GM10248 (cell line): ENCODE measurements at regions not wholly inside any gene's neighbourhood (a gene's known extent, or its start where the extent isn't known, plus 50 kb on each side); places are given as distances from the start of the nearest gene placed in this dataset.

Experiments used
- CTCF ChIA-PET: fragments of 300-600 bp; sonication (Branson Sonifier 250); formaldehyde crosslinking; extraction: SDS; loops from one replicate; lab custom pipeline; 2021; ENCODE audit warnings: antibody characterized with exemption; lab: Yijun Ruan, JAX
- POLR2A ChIA-PET: fragments of 350-650 bp; sonication (Branson Sonifier 250); formaldehyde crosslinking; extraction: SDS; loops from one replicate; lab custom pipeline; 2020; ENCODE audit warnings: antibody characterized with exemption; lab: Yijun Ruan, JAX
- DNase-seq: peaks from one replicate; pipeline ENCODE4 v3.0.0; 2012; ENCODE audit errors: extremely low spot score
- TF ChIP-seq, protein P1 (sequence below): IDR thresholded peaks from 2 replicates; pipeline ENCODE4 v1.5.1; 2012; ENCODE audit warnings: mild to moderate bottlenecking, low read depth; ENCODE audit errors: extremely low read depth, missing control alignments, control extremely low read depth

DNA sequence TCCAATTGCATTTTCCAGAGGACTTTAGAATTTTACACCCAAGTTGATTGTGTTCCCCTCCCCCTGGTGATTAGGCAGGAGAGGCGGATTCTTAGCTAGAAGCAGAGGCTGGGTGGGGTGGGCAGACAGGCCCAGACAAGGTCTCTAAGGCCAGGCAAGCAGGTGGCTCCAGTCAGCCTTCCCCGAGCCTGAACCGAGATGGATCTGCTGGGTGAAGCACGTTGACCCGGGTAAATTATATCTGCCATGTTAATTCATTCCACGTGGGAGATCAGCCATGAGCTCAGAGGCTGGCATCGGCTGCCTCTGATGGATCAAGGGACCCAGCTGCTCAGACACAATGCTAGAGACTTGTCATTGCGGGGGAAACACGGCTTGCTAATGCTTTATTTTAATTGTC is 159.5 kb upstream of the MAFB start:
- TF ChIP-seq, protein P1, sequence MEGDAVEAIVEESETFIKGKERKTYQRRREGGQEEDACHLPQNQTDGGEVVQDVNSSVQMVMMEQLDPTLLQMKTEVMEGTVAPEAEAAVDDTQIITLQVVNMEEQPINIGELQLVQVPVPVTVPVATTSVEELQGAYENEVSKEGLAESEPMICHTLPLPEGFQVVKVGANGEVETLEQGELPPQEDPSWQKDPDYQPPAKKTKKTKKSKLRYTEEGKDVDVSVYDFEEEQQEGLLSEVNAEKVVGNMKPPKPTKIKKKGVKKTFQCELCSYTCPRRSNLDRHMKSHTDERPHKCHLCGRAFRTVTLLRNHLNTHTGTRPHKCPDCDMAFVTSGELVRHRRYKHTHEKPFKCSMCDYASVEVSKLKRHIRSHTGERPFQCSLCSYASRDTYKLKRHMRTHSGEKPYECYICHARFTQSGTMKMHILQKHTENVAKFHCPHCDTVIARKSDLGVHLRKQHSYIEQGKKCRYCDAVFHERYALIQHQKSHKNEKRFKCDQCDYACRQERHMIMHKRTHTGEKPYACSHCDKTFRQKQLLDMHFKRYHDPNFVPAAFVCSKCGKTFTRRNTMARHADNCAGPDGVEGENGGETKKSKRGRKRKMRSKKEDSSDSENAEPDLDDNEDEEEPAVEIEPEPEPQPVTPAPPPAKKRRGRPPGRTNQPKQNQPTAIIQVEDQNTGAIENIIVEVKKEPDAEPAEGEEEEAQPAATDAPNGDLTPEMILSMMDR, result no peak
- ChIA-PET POLR2A (no interaction called here), CTCF (no interaction called here)
- DNase-seq, result no peak

DNA sequence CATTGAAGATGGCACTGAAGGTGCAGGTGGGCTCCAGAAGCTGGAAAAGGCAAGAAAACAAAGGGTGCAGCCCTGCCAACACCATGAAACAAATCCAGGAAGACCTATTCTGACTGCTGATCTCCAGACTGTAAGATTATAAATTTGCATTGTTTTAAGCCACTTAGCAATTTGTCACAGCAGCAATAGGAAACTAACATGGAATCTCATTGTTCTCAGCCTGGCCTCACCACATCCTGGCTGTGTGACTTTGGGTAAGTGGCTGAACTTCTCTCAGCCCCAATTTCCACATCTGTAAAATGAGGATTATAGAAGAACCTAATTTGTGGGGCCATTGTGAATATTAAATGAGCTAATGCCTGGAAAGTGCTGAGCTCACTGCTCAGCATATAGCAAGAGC is 160.4 kb upstream of the MAFB start:
- POLR2A ChIA-PET, result no interaction called here
- CTCF ChIA-PET, result no interaction called here
- DNase-seq, result no peak
- TF ChIP-seq, protein P1, result no peak

DNA sequence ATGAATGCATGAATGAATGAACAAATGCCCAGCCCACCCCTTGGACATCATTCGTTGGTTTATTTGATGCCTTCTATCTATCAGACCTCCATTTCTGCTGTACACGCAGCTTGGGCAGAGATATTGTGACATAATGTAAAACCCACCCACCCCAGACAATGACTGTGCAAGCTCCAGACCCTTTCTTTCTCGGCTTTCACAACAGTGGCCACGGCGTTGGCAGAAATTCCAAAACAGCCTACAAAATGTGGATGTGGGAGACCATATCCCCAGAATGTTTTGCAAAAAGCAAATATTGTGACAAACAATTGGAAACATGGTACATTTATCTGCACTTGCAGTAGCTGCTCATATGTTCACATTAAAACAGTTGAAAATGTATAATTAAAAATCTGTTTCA is 162.0 kb upstream of the MAFB start:
- TF ChIP-seq, protein P1, result no peak
- ChIA-PET CTCF (no interaction called here), POLR2A (no interaction called here)
- DNase-seq, result no peak

DNA sequence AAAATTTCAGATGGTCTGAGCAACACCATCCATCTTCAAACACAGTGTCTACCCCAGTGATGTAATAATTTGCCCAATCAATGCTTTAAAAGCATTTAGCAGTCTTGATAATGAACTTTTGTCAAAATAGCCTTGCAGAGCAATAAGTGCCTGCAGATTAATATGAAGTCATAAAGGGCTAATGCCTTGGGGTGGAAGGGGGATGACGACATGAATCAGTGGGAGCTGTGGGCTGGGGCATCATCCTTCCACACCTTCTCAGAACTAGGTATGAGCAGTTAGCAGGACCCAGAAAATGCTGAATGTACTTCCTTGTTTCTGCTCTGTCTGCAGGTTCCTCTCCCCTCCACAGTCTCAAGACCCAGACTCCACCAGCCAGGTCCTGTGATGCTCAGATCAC is 166.2 kb upstream of the MAFB start:
- TF ChIP-seq, protein P1, result no peak
- POLR2A ChIA-PET, result no interaction called here
- CTCF ChIA-PET, result interaction anchor here (0.9 to 1.3 kb wide), 2 partner anchors 10 to 12 kb away, joined by 3 read pairs; no protein-coding TSS in a partner anchor
- no peak for DNase-seq

DNA sequence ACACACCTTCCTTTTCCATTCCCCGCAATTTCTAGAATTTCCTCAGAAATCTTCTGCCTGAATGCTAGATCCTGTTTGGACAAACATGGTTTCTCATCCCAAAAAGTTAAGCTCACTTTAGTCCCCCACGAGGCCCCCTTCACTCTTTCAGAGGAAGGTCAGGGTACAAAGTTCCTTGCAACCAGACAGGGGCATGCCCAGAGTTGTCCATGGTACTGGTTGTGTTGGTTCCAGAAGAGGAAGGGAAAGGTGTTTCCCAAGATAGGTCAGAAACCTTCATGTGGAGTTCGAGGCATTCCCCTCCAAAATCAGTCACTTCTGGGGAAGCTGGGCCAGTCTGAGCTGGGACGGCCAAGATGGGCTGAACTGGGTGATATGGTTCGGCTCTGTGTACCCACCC is 167.6 kb upstream of the MAFB start:
- DNase-seq, result no peak
- TF ChIP-seq, protein P1, result no peak
- ChIA-PET CTCF (interaction anchor here (1.2 to 2.9 kb wide), 2 partner anchors 9 to 15 kb away, joined by 3 to 9 read pairs; no protein-coding TSS in a partner anchor), POLR2A (no interaction called here)

DNA sequence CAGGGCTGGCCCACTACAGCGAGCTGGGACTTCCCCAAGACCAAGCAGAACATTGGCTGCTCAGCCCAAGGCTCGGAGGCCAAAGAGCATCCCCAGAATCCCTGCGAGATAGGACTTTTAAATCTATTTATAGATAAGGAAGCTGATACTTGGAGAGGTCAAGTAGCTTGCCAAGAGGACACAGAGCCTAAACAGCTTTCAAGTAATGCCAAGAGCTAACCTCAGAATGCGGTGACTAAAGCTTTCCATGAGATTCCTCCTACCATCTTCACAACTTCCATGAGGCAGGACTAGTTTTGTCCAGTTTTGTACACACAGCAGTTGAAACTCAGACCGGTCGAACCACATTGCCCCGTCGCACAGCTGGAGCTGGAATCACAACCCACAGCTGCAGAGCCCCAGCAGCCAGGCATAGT is 168.1 kb upstream of the TOP1 start:
- CTCF ChIA-PET, result no interaction called here
- DNase-seq, result no peak
- TF ChIP-seq, protein P1, result no peak
- POLR2A ChIA-PET, result no interaction called here
